COLO668 (cell line): ENCODE measurements at regions not wholly inside any gene's neighbourhood (a gene's known extent, or its start where the extent isn't known, plus 50 kb on each side); places are given as distances from the start of the nearest gene placed in this dataset.

Experiments used
- DNase-seq: peaks from one replicate; lab custom pipeline; 2025; ENCODE audit not compliant: unreplicated experiment; lab: John Stamatoyannopoulos, UW

DNA sequence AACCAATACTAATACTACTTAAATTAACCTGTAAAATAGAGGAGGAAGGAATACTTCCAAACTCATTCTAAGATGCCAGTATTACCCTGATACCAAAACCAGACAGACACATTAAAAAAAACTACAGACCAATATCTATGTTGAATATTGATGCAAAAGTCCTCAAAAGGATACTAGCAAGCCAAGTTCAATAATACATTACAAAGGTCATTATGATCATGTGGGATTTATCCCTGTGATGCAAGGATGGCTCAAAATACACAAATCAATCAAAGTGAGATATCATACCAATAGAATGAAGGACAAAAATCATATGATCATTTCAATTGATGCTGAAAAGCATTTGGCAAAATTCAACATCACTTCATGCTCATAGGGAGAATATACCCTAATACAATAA, 97.2 kb upstream of the ATXN7L3B start:
- no peak for DNase-seq

DNA sequence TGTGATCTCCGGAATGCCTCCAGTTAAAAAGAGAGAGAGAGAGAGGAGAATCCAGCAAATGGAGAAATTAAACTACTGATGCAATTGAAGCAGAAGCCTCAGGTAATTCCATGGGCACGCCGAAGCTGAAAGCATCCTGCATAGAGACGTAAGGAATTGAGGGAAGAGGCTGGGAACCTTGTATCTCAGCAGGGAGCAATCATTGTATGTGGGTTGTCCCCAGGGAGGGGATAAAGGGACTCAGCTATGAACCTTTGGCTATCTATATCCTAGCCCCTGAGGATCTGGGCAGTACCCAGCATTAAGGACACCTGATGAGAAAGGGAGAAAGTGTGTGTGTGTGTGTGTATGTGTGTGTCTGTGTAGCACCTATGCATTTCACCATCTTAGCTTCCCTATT, 95.8 kb upstream of the ATXN7L3B start:
- no peak for DNase-seq

DNA sequence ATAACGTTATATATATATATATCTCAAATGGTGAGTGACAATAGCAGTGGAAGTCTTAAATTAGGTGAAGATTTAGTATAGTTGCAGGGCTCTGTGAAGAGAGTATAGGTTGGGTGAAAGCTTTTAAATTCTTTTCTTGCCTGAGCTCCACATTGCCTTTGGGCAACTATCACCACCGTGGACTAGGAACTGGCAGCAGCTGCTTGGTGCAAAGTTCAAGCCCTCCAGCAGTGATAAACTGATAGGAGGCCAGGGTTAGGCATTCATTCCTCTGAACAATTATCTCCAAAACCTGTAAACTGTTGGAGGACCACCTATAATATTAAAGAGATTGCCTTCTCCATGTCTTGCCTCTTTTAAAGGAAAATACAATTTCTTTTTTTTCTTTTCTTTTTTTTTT, 91.2 kb upstream of the ATXN7L3B start:
- no peak for DNase-seq

DNA sequence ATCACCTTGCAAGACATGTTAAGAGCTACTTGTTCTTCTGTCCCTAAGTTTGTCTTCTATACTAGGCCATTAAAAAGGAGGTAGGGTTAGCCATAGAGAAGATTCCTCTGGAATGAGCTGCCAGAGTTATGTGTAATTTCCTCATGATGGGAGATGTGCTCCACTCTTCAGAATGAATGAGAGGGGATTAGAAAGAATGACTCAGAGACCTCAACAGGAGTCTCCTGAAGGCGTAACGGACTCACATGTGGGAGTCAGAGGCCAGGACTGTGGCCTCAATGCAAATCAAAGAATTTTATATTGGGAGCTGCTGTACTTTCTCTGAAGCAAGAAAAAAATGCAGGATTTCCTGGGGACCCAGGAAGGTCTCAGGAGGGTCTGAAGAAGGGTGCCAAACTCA, 87.8 kb upstream of the ATXN7L3B start:
- DNase-seq: no peak

DNA sequence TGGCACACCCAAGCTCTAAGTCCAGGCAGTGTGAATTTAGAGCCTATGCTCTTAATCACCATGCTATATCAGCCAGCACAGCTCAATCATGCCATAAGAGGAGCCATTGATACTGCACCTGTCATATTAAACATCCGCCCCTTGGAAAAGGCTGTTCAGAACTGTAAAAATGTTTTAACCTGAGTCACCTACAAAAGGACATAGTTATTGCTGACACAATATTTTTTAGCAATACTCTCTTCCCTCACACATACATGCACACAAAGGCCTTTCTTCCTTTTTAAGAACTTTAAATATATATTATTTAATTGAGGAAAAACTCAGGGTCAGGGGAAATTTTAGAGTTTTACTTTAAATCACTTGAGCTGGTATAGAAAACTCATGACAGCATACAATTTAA, 83.5 kb upstream of the ATXN7L3B start:
- no peak for DNase-seq

DNA sequence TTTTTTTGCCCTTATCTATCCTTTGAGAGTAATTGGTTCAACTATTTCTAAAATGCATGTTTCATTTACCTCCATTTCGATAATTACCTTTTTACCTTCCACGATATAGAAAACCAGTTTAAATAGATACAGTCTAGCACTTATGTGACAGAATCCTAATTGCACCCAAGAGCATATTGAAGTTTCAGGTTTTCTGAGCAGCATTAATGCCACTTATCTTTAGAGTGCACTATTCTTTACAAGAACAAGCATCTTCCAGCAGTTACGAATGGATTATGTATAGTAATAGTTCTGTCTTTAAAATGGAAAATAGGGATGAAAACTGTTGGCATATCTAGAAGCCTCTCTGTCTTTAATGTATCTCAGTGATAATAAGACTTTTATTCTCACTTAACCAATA, 82.2 kb upstream of the ATXN7L3B start:
- DNase-seq: no peak

DNA sequence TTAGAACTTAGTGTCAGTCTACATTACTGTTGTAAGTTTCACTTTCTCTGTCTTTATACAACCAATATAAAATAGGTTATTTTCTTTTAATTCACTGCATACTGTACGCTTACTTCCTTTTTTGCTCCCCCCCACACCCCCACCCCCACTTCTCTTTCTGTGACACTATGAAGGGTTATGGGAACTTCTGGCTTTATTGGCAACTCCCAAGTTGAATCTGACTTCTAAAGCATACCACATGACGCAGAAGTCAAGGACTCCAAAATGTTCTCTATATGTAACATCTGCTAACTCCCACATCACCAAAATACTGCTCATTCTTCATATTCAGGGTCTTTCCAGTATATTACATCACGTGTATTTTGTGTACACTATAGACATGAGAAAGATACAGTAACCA, 81.2 kb upstream of the ATXN7L3B start:
- no peak for DNase-seq

DNA sequence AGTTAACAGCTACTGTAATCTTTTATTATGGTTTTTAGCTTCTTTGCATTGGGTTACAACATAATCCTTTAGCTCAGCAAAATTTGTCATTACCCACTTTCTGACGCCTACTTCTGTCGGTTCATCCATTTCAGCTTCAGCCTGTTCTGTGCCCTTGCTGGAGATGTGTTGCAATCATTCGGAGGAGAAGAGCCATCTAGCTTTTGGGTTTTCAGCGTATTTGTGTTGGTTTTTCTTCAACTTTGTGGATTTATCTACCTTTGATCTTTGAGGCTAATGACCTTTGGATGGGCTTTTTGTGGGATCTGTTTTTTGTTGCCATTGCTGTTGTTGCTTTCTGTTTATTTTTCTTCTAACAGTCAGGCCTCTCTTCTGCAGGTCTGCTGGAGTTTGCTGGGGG, 69.2 kb upstream of the ATXN7L3B start:
- DNase-seq: no peak

DNA sequence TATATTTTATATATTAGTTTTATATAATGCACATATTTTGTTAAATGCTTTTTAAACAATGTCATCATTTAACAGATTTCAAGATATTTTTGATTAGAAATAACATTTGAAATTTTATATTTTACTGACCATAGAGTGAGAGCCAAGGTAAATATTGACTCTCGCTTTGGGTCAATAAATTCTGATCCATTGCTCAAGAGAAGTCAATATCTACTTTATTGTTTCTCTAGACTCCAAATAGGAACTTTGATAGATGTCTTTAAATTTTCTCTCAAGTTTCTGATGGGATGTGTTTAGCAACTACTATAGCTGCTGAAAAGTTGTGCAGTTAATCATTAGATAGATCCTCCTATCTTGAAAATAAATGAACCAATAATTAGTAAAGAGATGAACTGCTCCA, 61.4 kb upstream of the ATXN7L3B start:
- DNase-seq: no peak

DNA sequence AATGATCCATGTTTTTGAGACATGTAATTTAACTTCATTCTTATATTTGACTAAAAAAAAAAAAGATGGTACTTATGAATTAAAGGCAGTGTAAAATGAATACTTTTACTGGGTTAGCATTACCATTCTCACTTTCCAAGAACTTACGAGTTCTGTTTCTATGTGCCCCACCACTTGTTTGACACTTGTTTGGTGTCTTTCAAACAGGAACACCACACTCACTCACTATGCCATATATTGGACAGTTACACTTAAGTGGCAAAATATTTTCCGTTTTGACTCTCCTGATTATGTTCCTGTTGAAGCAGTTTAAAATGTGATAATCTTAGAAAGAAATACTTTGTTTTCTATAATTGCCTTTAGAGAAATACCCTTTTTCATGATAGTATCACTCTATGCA, 56.6 kb upstream of the ATXN7L3B start:
- no peak for DNase-seq

DNA sequence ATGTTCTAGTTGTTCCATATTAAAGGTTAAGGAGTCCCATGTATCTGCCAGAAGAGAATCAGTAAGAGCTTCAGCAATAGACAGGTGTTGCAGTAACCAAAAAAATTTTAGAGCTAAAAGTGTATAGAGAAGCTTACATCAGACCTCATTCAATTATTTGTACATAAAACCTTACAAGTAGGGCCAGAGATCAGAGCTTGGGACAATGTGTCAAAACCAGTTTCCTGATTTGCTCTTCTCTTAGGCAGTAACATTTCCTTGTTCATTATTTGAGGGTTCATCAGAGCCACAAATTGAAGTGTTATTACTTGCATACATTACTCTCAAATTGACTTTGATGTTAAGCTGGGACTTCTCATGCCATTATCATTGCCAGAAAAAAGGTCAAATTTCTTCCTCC, 55.5 kb upstream of the ATXN7L3B start:
- DNase-seq: no peak

DNA sequence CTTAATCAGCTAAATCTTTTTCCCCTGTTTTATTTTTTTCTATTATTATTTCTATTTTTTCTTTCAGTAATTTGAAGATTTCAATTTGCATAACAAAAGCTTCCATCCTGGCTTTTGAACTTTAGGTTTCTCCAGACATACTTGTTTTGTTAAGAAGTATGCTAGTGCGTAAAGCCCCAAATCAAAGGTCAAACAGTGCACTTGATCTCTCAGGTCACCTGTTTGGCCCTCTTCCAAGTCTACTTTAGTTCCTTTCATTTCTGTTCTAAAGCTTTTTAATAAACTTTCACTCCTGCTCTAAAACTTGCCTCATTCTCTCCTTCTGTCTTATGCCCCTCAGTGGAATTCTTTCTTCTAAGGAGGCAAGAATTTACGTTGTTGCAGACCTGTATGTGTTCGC, 54.6 kb upstream of the ATXN7L3B start:
- DNase-seq: no peak
